Left hindlimb (tissue), 1 donor: ENCODE measurements at regions not wholly inside any gene's neighbourhood (a gene's known extent, or its start where the extent isn't known, plus 50 kb on each side); places are given as distances from the start of the nearest gene placed in this dataset.

Experiments used
- DNase-seq: peaks from one replicate; pipeline ENCODE4 v3.0.0-alpha.2; 2018

DNA sequence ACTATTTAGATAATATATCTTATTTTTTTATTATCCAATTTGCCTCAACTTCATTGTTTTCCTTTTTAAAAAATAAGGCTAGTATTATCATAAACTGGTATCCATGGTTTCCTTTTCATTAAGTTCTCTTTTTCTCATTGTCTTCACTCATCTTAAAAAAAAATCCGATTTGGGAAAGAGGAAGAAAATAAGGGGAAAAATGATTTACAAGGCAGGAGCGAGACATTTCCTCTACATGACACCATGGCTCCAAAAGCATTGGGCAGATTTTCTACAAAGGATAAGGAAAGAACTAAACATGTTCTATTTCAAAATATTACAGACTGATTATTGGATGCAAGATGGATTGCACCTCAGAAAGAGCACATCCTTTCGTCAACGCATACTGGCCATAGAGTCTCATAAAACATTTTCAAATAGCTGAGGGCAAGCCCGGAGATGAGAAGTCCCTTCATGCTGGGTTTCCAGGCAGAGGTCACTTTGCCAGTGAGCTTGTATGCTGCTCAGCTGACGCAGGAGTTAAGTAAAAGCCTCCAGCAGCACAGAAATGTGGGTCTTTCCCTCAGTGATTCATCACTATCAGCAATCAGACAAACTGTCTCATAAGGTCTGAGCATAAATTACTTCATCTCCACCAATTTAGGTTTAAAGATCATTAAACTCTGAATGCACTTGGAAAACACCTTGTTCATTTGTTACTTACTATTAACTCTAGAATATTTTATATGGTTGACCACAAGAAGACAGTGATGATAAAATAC lies 129.0 kb upstream of the TNFAIP3 start:
- DNase-seq = no peak

- DNase-seq = no peak
Measured at GRCh38 chr6:137738931-137739504, 128.0 kb upstream of the TNFAIP3 start.

- no peak for DNase-seq
Measured at GRCh38 chr6:137739544-137739943, 127.5 kb upstream of the TNFAIP3 start.

DNA sequence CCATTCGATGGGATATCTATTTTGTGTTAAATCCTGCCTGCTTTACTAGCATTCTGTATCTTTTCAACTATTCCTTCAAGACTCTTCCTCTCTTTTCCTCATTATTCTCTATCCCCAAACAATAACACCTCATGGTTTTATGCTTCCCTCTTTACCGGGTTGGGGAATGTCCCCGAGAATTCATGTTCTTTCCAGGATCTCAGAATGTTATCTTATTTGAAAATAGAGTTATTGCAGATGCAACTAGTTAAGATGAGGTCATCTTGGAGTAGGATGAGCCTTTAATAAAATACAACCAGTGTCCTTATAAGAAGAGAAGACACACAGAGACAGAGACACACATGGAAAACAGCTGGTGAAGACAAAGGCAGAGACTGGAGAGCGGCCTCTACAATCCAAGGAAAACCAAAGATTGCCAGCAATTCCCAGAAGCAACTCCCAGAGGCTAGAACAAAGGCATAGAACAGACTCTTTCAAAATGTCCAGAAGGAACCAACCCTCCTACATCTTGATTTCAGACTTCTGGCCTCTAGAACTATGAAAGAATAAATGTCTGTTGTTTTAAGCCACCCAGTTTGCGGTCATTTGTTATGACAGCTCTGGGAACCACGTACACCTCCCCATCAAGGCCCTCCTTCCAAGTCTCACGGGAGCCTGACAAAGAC lies 126.8 kb upstream of the TNFAIP3 start:
- DNase-seq = no peak

DNA sequence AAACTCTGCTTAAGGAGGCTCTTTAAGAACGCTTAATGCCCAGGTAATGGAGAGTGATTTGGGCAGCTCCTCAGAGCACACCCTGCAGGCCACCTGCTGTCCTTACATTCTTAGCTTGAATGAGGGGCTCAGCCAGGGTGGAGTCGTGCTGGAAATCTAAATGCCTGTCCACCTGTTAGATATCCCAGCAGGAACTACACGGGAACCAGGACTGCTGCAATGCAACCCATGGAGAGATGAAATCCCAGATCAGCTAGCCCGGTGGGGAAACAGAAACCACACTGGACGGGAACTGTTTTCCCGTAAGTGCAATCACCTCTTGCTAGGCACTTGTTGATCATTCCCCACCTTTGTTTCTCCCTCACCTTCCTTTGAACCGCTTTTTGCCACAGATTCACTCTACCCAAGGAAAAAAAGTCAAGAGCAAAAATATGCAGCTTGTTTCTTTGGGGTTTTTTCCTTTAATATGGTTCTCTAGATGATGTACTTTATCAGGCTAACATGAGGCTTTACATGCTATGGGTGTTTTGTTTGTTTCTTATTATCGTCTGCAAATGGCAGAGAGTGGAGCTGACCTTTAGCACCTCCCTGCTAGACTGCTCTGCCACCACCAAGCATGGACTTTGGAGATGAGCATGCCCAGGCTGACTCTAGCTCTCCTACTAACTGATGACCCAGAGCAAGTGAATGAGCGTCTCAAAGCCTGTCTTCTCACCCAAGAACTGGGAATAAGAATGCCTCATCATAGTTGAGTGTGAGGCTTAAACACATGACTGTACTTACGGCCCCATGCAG lies 125.9 kb upstream of the TNFAIP3 start:
- DNase-seq = no peak

DNA sequence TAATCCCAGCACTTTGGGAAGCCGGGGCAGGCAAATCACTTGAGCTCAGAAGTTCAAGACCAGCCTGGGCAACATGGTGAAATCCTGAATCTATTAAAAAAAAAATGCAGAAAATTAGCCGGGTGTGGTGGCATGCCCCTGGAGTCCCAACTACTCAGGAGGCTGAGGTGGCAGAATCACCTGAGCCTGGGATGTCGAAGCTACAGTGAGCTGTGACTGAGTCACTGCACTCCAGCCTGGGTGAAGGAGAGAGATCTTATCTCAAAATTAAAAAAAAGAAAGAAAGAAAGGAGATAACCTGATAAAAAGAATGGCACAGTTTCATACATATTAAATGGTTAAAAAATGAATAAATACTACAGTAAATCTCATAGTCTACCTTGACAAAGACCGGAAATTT lies 123.6 kb upstream of the TNFAIP3 start:
- no peak for DNase-seq

GRCh38 chr6:137744877-137745276 lies 122.2 kb upstream of the TNFAIP3 start:
- no peak for DNase-seq

GRCh38 chr6:137745321-137745720 lies 121.7 kb upstream of the TNFAIP3 start:
- DNase-seq = no peak

- no peak for DNase-seq
Measured at GRCh38 chr6:137746264-137746663, 120.8 kb upstream of the TNFAIP3 start.

- DNase-seq = no peak
Measured at GRCh38 chr6:137749696-137750211, 117.3 kb upstream of the TNFAIP3 start.

- no peak for DNase-seq
Measured at GRCh38 chr6:137750297-137750696, 116.8 kb upstream of the TNFAIP3 start.

- DNase-seq = no peak
Measured at GRCh38 chr6:137751768-137752560, 115.1 kb upstream of the TNFAIP3 start.

- DNase-seq = no peak
Measured at GRCh38 chr6:137754366-137754765, 112.7 kb upstream of the TNFAIP3 start.

- DNase-seq = no peak
Measured at GRCh38 chr6:137754866-137755265, 112.2 kb upstream of the TNFAIP3 start.

DNA sequence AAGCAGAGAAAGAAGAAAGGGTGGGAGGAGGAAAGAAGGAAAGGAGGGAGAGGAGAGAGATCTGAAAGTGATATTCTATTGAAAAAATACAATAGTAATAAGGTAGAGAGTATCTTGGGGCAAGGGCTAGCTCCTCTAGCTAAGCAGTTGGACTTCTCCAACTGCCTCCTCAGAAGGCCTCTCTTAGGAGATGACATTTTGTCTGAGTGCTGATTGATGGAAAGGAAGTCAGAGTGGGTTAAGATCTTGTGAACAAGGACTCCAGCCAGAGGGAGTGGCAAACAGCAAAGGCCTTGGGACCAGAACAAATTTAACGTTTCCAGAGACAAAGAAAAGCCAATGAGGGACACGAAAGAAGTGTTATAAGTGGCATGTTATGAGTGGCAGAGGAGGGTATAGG lies 111.8 kb upstream of the TNFAIP3 start:
- no peak for DNase-seq

GRCh38 chr6:137756788-137757187 lies 110.3 kb upstream of the TNFAIP3 start:
- no peak for DNase-seq

DNA sequence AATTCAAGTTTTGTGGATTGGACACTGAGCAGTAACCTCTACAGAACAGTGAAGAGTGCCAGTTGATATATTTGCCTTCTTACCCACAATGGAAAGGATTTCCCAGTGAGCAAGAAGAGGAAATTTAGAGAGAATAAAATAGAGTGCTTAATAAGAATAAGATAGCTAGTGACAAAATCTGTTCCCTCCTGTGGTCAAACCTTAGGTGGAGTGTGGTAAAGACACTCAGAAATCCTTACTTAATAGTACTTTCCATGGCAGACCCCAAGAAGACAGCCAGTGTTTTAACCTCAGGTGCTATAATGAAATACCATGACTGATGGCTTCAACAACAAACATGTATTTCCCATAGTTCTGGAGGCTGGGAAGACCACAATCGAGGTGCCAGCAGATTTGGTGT lies 108.4 kb upstream of the TNFAIP3 start:
- DNase-seq = no peak

- DNase-seq = no peak
Measured at GRCh38 chr6:137759624-137760023, 107.4 kb upstream of the TNFAIP3 start.

DNA sequence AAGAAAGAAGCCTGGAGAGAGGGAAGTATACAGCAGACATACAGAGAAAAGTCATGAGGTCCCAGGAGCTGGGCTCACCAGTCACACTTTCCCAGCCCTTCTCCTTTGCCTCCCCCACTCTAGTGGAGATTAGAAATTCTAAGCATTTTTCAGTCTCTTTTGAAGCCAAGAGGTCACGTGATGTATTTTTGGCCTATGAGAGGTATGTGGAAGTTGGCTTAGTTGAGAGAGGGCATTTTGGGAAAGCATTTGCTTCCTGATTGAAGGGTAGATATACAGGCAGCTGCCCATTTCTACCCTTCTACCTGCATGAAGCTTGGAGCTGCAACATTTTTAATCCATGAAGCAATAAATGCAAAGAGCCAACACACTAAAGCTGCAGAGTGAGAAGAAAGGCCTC lies 106.0 kb upstream of the TNFAIP3 start:
- DNase-seq = no peak

DNA sequence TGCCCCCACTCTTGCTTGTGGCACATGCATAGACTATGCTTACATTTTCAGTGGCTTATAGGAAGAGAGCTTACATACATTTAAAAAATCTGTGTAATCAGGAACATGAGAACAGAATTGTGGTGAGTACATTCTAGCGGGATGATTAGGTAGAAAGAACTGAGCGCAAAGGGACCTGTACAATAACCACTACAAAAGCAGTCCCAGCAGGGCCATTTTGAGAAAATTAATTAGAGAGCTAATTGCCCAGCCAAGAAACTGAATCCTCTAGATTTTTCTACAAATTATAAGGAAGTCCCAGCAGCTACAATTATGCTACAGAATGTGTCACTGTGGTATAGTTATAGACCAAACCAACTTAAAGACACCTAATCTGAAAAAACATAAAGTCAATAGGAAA lies 105.6 kb upstream of the TNFAIP3 start:
- DNase-seq = no peak

- DNase-seq = no peak
Measured at GRCh38 chr6:137762168-137763090, 104.6 kb upstream of the TNFAIP3 start.
